GM12891 (cell line): ENCODE measurements at regions not wholly inside any gene's neighbourhood (a gene's known extent, or its start where the extent isn't known, plus 50 kb on each side); places are given as distances from the start of the nearest gene placed in this dataset.

Source experiments
- POLR2A ChIP-seq: IDR thresholded peaks from 2 replicates; pipeline ENCODE4 v1.6.1; 2011; ENCODE audit warnings: low read depth, low read length, control low read depth
- POLR2AphosphoS5 ChIP-seq: IDR thresholded peaks from 2 replicates; pipeline ENCODE4 v1.6.1; 2011; ENCODE audit warnings: low read depth, low read length, control low read depth
- SPI1 ChIP-seq: IDR thresholded peaks from 2 replicates; pipeline ENCODE4 v1.6.1; 2011; ENCODE audit warnings: low read depth, low read length, control low read depth
- TAF1 ChIP-seq: IDR thresholded peaks from 2 replicates; pipeline ENCODE4 v1.6.1; 2011; ENCODE audit warnings: low read depth, low read length, control low read depth

DNA sequence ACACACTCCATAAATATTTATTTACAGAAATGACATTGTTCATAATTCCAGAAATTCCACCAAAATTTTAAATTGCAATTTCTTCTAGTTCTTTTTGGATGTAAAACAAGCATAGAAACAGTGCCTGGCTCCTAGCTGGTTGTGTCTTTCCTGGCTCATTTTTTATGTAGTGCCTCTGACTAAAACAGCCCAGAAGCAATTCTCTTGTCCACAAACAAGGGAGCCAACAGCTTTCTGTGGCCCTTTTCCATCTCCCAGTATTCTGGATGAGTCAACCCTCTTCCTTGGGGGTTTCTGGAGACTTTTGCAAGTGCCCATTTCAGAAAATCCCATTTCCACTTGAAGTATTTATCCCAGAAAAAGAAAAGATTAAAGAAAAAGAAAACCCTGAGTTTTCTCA lies 141.4 kb downstream of the PHLDA1 start:
- TF ChIP-seq TAF1 = no peak
- TF ChIP-seq POLR2AphosphoS5 = no peak
- no peak for TF ChIP-seq SPI1
- TF ChIP-seq POLR2A = no peak
